K562 (cell line): ENCODE measurements at regions not wholly inside any gene's neighbourhood (a gene's known extent, or its start where the extent isn't known, plus 50 kb on each side); places are given as distances from the start of the nearest gene placed in this dataset.

Source experiments
- ATAC-seq: fragments of 200-7000 bp; cut with Tn5 transposase; 3 replicates; pipeline ENCODE4 v1.9.1; 2020; ENCODE audit warnings: moderate library complexity
- BruUV-seq: library from RNA; stranded (reverse); fragments of 400-500 nt; replicated peaks from 2 replicates; lab custom pipeline; 2021; lab: Mats Ljungman, UMichigan
- CTCF ChIA-PET: fragments of 300-600 bp; formaldehyde crosslinking; extraction: SDS; loops from one replicate; lab custom pipeline; 2021; ENCODE audit warnings: low intra/inter-chr PET ratio; lab: Yijun Ruan, JAX
- POLR2A ChIA-PET: fragments of 300-600, 350-650 bp; sonication (Branson Sonifier 250); formaldehyde crosslinking; extraction: SDS; loops from one replicate; lab custom pipeline; 2021; ENCODE audit warnings: antibody characterized with exemption, inconsistent platforms; lab: Yijun Ruan, JAX
- DNase-seq, 4 experiments: peaks; one replicate each; pipeline versions ENCODE4 v3.0.0 to v3.0.0-alpha.2; 2011 to 2018; ENCODE audit warnings: low spot score in 3 of 4, mixed read lengths in 3 of 4; ENCODE audit errors: extremely low read depth in 1 of 4
- FAIRE-seq: peaks from 2 replicates; lab custom pipeline; 2011; peaks lifted over from hg19 to GRCh38; lab: Jason Lieb, UNC
- H2AFZ ChIP-seq: 2 replicates; pipeline ENCODE4 v1.6.0; 2011; ENCODE audit warnings: low read depth, low read length, control low read depth, inconsistent platforms
- H3K27ac ChIP-seq: fragments of 200-600 bp; 3 replicates; pipeline ENCODE4 v1.8.0; 2011; ENCODE audit warnings: low read depth, mild to moderate bottlenecking, control low read depth, inconsistent platforms, low read length, moderate library complexity, mixed read lengths; ENCODE audit errors: extremely low read depth
- H3K27me3 ChIP-seq, 2 experiments: fragments of 300-600 bp in 1 of 2; 2 replicates in 1 of 2; 3 replicates in 1 of 2; pipeline versions ENCODE4 v1.6.0 to v1.8.0; 2011; ENCODE audit warnings: inconsistent platforms in 2 of 2, low read length in 2 of 2, mild to moderate bottlenecking in 1 of 2, mixed read lengths in 1 of 2, moderate library complexity in 1 of 2; ENCODE audit not compliant: control insufficient read depth in 2 of 2, insufficient read depth in 2 of 2
- H3K36me3 ChIP-seq: fragments of 300-600 bp; 3 replicates; pipeline ENCODE4 v1.8.0; 2011; ENCODE audit warnings: mild to moderate bottlenecking, low read length, inconsistent platforms; ENCODE audit not compliant: control insufficient read depth, insufficient read depth
- H3K4me1 ChIP-seq, 2 experiments: fragments of 200-600 bp in 1 of 2; replicated peaks in 1 of 2; 2 replicates in 1 of 2; 3 replicates in 1 of 2; pipeline versions ENCODE4 v1.5.1 to v1.8.0; 2011; ENCODE audit warnings: inconsistent platforms in 2 of 2, low read length in 2 of 2, mild to moderate bottlenecking in 1 of 2, mixed read lengths in 1 of 2, moderate library complexity in 1 of 2; ENCODE audit not compliant: control insufficient read depth in 2 of 2, insufficient read depth in 2 of 2
- H3K4me2 ChIP-seq: 2 replicates; pipeline ENCODE4 v1.6.1; 2011; ENCODE audit warnings: low read length, control low read depth, inconsistent platforms, mixed read lengths; ENCODE audit not compliant: insufficient read depth
- H3K4me3 ChIP-seq: fragments of 200-600 bp; sonication (generic), shearing (Covaris generic); 2 replicates; pipeline ENCODE4 v1.5.1; 2016; ENCODE audit warnings: control low read depth, inconsistent platforms
- H3K79me2 ChIP-seq: fragments of 200-600 bp; 3 replicates; pipeline ENCODE4 v1.8.0; 2011; ENCODE audit warnings: low read length, inconsistent platforms; ENCODE audit not compliant: control insufficient read depth, insufficient read depth
- H3K9ac ChIP-seq, 2 experiments: 2 replicates each; pipeline versions ENCODE4 v1.6.0 to v1.6.1; 2011; ENCODE audit warnings: low read depth in 2 of 2, low read length in 2 of 2, control low read depth in 1 of 2, inconsistent platforms in 1 of 2, mild to moderate bottlenecking in 1 of 2, mixed read lengths in 1 of 2; ENCODE audit not compliant: insufficient read depth in 1 of 2
- H3K9me1 ChIP-seq: one replicate; pipeline ENCODE4 v1.6.0; 2011; ENCODE audit warnings: inconsistent platforms, mild to moderate bottlenecking, low read length, moderate library complexity; ENCODE audit not compliant: control insufficient read depth, insufficient read depth
- H3K9me3 ChIP-seq: replicated peaks from 2 replicates; pipeline ENCODE4 v1.5.1; 2011; ENCODE audit warnings: low read depth, low read length, inconsistent platforms; ENCODE audit not compliant: control insufficient read depth, insufficient read depth
- H4K20me1 ChIP-seq: replicated peaks from 2 replicates; pipeline ENCODE4 v1.6.1; 2011; ENCODE audit warnings: low read length, inconsistent platforms, mixed read lengths; ENCODE audit not compliant: control insufficient read depth, insufficient read depth
- C11orf30 ChIP-seq: fragments of 450-650 bp; IDR thresholded peaks from 2 replicates; pipeline ENCODE4 v1.6.1; 2016; ENCODE audit warnings: low read depth, mild to moderate bottlenecking
- CBFA2T2 ChIP-seq: fragments of 450-650 bp; conservative IDR thresholded peaks from 2 replicates; pipeline ENCODE4 v1.6.1; 2017; ENCODE audit warnings: mild to moderate bottlenecking
- CBX3 ChIP-seq, 2 experiments: IDR thresholded peaks; 1 replicate in 1 of 2; 2 replicates in 1 of 2; pipeline ENCODE4 v1.6.1; 2012; ENCODE audit warnings: inconsistent platforms in 2 of 2, low read length in 2 of 2, borderline replicate concordance in 1 of 2, control low read depth in 1 of 2
- CBX5 ChIP-seq: IDR thresholded peaks from 2 replicates; pipeline ENCODE4 v1.6.1; 2014; ENCODE audit warnings: low read depth, borderline replicate concordance
- EHMT2 ChIP-seq: fragments of 450-650 bp; IDR thresholded peaks from 2 replicates; pipeline ENCODE4 v1.6.1; 2018; ENCODE audit warnings: antibody characterized with exemption
- MECOM ChIP-seq: fragments of 250-450 bp; sonication (Bioruptor Pico); IDR thresholded peaks from 2 replicates; pipeline ENCODE4 v1.8.0; 2022; ENCODE audit warnings: inconsistent platforms
- PATZ1 ChIP-seq: fragments of 250-450 bp; sonication (Bioruptor Pico); IDR thresholded peaks from 2 replicates; pipeline ENCODE4 v1.5.0; 2020; ENCODE audit warnings: mild to moderate bottlenecking, borderline replicate concordance
- SETDB1 ChIP-seq: IDR thresholded peaks from one replicate; pipeline ENCODE4 v1.6.1; 2012; ENCODE audit warnings: low read length, control low read depth, inconsistent platforms
- SIN3B ChIP-seq: fragments of 450-650 bp; IDR thresholded peaks from 2 replicates; pipeline ENCODE4 v1.6.1; 2017; ENCODE audit warnings: low read depth, mild to moderate bottlenecking, moderate library complexity
- USF2 ChIP-seq: sonication (generic); formaldehyde crosslinking; IDR thresholded peaks from 2 replicates; pipeline ENCODE4 v1.5.0; 2020; ENCODE audit warnings: missing genetic modification reagents
- WGBS: fragments of 100-300 bp; shearing (Covaris generic); methylation state at CpG from one replicate; pipeline ENCODE4 v1.1.6; 2016; ENCODE audit warnings: low coverage, mixed read lengths; ENCODE audit not compliant: insufficient coverage; ENCODE audit errors: missing lambda C conversion rate; 5-methylcytosine and 5-hydroxymethylcytosine counted together
- in situ Hi-C: fragments of 300-500 bp; cut with MboI; formaldehyde crosslinking; loops from 4 replicates; pipeline ENCODE4 v1.15.0; 2018; ENCODE audit warnings: inconsistent platforms, mixed read lengths
- intact Hi-C: fragments of 100-400 bp; cut with micrococcal nuclease; formaldehyde crosslinking; loops from 2 replicates; pipeline ENCODE4 v1.14.2; 2022
- TF ChIP-seq, protein P1 (sequence below), 2 experiments: fragments of 450-650 bp; IDR thresholded peaks; 2 replicates each; pipeline ENCODE4 v1.6.1; 2016
- TF ChIP-seq, protein P2 (sequence below): fragments of 450-650 bp; IDR thresholded peaks from 2 replicates; pipeline ENCODE4 v1.6.1; 2017; ENCODE audit warnings: antibody characterized with exemption, mild to moderate bottlenecking

GRCh38 chr2:234161932-234162331 is 111.4 kb downstream of the SPP2 start:
- Histone ChIP-seq H3K4me3 (no peak overlapping the region), H3K27ac (no peak overlapping the region), H3K4me2 (no peak overlapping the region), H2AFZ (no peak overlapping the region), H3K36me3 (no peaks in the 10 kb centered on the region), H3K9me3 (no peaks in the 10 kb centered on the region), H3K9ac (no peak overlapping the region), H3K27me3 (peaks cover 0 to 4% of the 10 kb centered on the region in 2 experiments; a peak in 2 of 5 replicates), H3K9me1 (no peaks in the 10 kb centered on the region), H3K4me1 (no peaks in the 10 kb centered on the region), H3K79me2 (no peaks in the 10 kb centered on the region), H4K20me1 (no peaks in the 10 kb centered on the region; the same call in 1 of the 2 replicates)
- FAIRE-seq: no peak
- POLR2A ChIA-PET: interaction anchor here (0.7 kb wide), 1 partner anchor 445 kb away, joined by 3 read pairs; no protein-coding TSS in a partner anchor
- CTCF ChIA-PET: no interaction called here
- no peak for DNase-seq
- intact Hi-C loops: no loop called here
- ATAC-seq: no peak
- no peak for TF ChIP-seq SETDB1
- TF ChIP-seq, protein P1, sequence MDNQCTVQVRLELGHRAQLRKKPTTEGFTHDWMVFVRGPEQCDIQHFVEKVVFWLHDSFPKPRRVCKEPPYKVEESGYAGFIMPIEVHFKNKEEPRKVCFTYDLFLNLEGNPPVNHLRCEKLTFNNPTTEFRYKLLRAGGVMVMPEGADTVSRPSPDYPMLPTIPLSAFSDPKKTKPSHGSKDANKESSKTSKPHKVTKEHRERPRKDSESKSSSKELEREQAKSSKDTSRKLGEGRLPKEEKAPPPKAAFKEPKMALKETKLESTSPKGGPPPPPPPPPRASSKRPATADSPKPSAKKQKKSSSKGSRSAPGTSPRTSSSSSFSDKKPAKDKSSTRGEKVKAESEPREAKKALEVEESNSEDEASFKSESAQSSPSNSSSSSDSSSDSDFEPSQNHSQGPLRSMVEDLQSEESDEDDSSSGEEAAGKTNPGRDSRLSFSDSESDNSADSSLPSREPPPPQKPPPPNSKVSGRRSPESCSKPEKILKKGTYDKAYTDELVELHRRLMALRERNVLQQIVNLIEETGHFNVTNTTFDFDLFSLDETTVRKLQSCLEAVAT (IDR thresholded peaks at IDR 0.05): no peak
- TF ChIP-seq, protein P2, sequence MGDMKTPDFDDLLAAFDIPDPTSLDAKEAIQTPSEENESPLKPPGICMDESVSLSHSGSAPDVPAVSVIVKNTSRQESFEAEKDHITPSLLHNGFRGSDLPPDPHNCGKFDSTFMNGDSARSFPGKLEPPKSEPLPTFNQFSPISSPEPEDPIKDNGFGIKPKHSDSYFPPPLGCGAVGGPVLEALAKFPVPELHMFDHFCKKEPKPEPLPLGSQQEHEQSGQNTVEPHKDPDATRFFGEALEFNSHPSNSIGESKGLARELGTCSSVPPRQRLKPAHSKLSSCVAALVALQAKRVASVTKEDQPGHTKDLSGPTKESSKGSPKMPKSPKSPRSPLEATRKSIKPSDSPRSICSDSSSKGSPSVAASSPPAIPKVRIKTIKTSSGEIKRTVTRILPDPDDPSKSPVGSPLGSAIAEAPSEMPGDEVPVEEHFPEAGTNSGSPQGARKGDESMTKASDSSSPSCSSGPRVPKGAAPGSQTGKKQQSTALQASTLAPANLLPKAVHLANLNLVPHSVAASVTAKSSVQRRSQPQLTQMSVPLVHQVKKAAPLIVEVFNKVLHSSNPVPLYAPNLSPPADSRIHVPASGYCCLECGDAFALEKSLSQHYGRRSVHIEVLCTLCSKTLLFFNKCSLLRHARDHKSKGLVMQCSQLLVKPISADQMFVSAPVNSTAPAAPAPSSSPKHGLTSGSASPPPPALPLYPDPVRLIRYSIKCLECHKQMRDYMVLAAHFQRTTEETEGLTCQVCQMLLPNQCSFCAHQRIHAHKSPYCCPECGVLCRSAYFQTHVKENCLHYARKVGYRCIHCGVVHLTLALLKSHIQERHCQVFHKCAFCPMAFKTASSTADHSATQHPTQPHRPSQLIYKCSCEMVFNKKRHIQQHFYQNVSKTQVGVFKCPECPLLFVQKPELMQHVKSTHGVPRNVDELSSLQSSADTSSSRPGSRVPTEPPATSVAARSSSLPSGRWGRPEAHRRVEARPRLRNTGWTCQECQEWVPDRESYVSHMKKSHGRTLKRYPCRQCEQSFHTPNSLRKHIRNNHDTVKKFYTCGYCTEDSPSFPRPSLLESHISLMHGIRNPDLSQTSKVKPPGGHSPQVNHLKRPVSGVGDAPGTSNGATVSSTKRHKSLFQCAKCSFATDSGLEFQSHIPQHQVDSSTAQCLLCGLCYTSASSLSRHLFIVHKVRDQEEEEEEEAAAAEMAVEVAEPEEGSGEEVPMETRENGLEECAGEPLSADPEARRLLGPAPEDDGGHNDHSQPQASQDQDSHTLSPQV: no peak
- TF ChIP-seq EHMT2: no peak
- TF ChIP-seq USF2 (CRISPR knock-in tag): no peak
- no peak for TF ChIP-seq SIN3B
- no peak for TF ChIP-seq CBFA2T2
- no peak for TF ChIP-seq CBX3 (IDR thresholded peaks at IDR 0.05; ENCODE audit: borderline replicate concordance in 1 of 2, low read length in 2 of 2)
- no peak for TF ChIP-seq MECOM (CRISPR knock-in tag)
- no peak for TF ChIP-seq CBX5
- TF ChIP-seq PATZ1 (CRISPR knock-in tag): no peak
- no peak for TF ChIP-seq C11orf30
- WGBS: 0% methylated on average over 5 of the region's 6 CpGs
- in situ Hi-C loops: no loop called here
- no TSS peak for BruUV-seq
